Chondrocyte (in vitro differentiated cells): ENCODE measurements at regions not wholly inside any gene's neighbourhood (a gene's known extent, or its start where the extent isn't known, plus 50 kb on each side); places are given as distances from the start of the nearest gene placed in this dataset.
"Not testable (repeated sequence)": the region's sequence is repeated elsewhere in the genome, so short reads cannot be mapped to it uniquely, and the experiment has no call there.

Experiments
- DNase-seq: peaks from one replicate; pipeline ENCODE4 v3.0.0; 2021; ENCODE audit warnings: mixed read lengths, low spot score
- H3K27ac Mint-ChIP-seq: one replicate; pipeline ENCODE4 v1.8.0; 2021; ENCODE audit warnings: mild to moderate bottlenecking, moderate library complexity, mixed read lengths; ENCODE audit not compliant: unreplicated experiment
- H3K27me3 Mint-ChIP-seq: 2 replicates; pipeline ENCODE4 v1.8.0; 2021; ENCODE audit warnings: low read depth, mixed read lengths
- H3K36me3 Mint-ChIP-seq: 2 replicates; pipeline ENCODE4 v1.8.0; 2021; ENCODE audit warnings: low read depth, mixed read lengths
- H3K4me1 Mint-ChIP-seq: 2 replicates; pipeline ENCODE4 v1.8.0; 2021; ENCODE audit warnings: low read depth, mild to moderate bottlenecking, mixed read lengths
- H3K4me3 Mint-ChIP-seq: one replicate; pipeline ENCODE4 v1.8.0; 2021; ENCODE audit warnings: mild to moderate bottlenecking, moderate library complexity, mixed read lengths; ENCODE audit not compliant: unreplicated experiment
- H3K9me3 Mint-ChIP-seq: 2 replicates; pipeline ENCODE4 v1.8.0; 2021; ENCODE audit warnings: low read depth, mixed read lengths
- TF ChIP-seq, protein P1 (sequence below): fragments of 200-600 bp; sonication (generic); IDR thresholded peaks from 2 replicates; pipeline ENCODE4 v1.5.0; 2021; ENCODE audit warnings: antibody characterized with exemption, mild to moderate bottlenecking, moderate library complexity

DNA sequence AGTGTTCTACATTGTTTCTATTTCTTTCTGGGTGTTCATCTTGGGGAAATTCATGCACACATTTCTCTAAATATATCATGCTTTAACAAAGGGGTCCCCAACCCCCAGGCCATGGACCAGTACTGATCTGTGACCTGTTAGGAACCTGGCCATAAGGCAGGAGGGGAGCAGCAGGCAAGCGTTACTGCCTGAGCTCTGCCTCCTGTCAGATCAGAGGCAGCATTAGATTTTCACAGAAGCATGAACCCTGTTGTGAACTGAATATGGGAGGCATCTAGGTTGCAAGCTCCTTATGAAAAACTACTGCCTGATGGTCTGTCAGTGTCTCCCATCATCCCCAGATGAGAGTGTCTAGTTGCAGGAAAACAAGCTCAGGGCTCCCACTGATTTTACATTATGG lies 270.0 kb downstream of the AGTPBP1 start:
- TF ChIP-seq, protein P1, sequence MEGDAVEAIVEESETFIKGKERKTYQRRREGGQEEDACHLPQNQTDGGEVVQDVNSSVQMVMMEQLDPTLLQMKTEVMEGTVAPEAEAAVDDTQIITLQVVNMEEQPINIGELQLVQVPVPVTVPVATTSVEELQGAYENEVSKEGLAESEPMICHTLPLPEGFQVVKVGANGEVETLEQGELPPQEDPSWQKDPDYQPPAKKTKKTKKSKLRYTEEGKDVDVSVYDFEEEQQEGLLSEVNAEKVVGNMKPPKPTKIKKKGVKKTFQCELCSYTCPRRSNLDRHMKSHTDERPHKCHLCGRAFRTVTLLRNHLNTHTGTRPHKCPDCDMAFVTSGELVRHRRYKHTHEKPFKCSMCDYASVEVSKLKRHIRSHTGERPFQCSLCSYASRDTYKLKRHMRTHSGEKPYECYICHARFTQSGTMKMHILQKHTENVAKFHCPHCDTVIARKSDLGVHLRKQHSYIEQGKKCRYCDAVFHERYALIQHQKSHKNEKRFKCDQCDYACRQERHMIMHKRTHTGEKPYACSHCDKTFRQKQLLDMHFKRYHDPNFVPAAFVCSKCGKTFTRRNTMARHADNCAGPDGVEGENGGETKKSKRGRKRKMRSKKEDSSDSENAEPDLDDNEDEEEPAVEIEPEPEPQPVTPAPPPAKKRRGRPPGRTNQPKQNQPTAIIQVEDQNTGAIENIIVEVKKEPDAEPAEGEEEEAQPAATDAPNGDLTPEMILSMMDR = no peak
- H3K4me3 Mint-ChIP-seq = no peak overlapping the region
- H3K27ac Mint-ChIP-seq = no peak overlapping the region
- H3K4me1 Mint-ChIP-seq = no peaks in the 10 kb centered on the region
- H3K36me3 Mint-ChIP-seq = no peaks in the 10 kb centered on the region
- peaks cover 5% of the 10 kb centered on the region for H3K27me3 Mint-ChIP-seq
- peaks cover 12% of the 10 kb centered on the region for H3K9me3 Mint-ChIP-seq
- no peak for DNase-seq

DNA sequence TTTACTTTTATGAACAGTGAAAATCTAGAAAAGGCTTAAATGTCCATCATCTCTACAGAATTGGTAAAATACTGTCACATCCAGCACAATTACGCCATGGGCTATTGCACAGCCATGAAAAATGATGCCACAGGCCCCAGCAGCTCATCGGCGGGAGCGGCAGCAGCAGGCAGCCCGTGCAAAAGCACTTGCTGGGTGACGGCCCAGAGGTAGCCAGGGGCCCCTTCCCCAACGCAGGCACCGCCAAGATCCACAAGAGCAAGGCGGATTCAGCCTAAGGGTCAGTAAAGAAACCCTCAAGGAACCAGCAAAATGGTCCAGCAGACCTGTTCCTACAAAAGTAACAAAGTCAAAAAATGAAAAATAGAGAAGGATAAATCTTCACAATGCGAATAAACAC lies 272.7 kb downstream of the AGTPBP1 start:
- H3K27me3 Mint-ChIP-seq = peaks cover 5% of the 10 kb centered on the region
- H3K9me3 Mint-ChIP-seq = peaks cover 3% of the 10 kb centered on the region
- TF ChIP-seq, protein P1 = no peak
- no peak overlapping the region for H3K27ac Mint-ChIP-seq
- no peak overlapping the region for H3K4me3 Mint-ChIP-seq
- no peak for DNase-seq
- no peaks in the 10 kb centered on the region for H3K36me3 Mint-ChIP-seq
- no peaks in the 10 kb centered on the region for H3K4me1 Mint-ChIP-seq

DNA sequence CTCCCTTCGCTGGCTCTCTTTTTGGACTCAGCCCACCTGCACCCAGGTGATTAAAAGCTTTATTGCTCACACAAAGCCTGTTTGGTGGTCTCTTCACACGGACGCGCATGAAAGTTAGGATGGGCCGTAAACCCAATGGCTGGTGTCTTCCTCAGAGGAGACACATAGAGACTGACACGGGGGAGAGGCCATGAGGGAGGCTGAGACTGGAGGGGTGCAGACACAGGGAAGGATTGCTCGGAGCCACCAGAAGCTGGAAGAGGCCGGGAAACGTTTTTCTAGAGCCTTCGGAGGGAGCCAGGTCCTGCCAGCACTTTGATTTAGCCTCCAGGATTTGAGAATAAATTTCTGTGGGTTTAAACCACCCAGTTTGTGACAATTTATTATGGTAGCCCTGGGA lies 274.9 kb downstream of the AGTPBP1 start:
- Mint-ChIP-seq H3K36me3 (no peaks in the 10 kb centered on the region), H3K27me3 (peaks cover 5% of the 10 kb centered on the region), H3K27ac (no peak overlapping the region), H3K9me3 (peaks cover 5% of the 10 kb centered on the region), H3K4me1 (no peaks in the 10 kb centered on the region), H3K4me3 (no peak overlapping the region)
- no peak for DNase-seq
- TF ChIP-seq, protein P1 = no peak

DNA sequence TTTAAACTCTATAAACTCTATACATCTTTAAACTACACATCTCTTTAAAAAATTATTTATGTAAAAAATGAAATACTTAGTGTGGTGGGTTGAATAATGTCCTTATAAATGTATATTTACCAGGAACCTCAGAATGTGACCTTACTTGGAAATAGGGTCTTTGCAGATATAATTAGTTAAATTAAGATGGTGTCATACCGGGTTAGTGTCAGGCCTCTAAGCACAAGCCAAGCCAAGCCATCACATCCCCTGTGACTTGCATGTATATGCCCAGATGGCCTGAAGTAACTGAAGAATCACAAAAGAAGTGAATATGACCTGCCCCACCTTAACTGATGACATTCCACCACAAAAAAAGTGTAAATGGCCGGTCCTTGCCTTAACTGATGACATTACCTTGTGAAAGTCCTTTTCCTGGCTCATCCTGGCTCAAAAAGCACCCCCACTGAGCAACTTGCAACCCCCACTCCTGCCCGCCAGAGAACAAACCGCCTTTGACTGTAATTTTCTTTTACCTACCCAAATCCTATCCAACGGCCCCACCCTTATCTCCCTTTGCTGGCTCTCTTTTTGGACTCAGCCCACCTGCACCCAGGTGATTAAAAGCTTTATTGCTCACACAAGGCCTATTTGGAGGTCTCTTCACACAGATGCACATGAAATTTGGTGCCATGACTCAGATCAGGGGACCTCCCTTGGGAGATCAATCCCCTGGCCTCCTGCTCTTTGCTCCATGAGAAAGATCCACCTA lies 283.5 kb downstream of the AGTPBP1 start:
- not testable (repeated sequence) for H3K9me3 Mint-ChIP-seq, H3K36me3 Mint-ChIP-seq, H3K4me3 Mint-ChIP-seq

DNA sequence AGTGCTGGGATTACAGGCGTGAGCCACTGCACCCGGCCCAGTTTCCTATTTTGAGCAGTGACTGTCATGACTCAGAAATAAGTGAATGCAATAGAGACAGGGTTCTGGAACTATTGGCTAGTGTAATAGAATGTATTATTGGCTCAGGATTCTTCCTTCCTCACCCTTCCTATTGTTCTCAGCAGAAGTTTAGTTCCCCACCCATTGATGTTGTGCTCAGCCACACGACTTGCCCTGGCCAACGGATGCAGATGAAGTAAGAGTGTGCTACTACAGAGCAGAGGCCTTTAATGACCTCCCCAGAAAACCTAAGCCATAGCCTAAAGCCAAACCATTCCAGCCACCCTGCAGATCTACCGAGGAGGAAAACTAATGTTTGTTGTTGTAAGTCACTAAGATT lies 287.9 kb downstream of the AGTPBP1 start:
- Mint-ChIP-seq H3K27me3 (peaks cover 13% of the 10 kb centered on the region), H3K4me1 (no peaks in the 10 kb centered on the region), H3K4me3 (no peak overlapping the region), H3K27ac (no peak overlapping the region), H3K9me3 (peaks cover 6% of the 10 kb centered on the region), H3K36me3 (no peaks in the 10 kb centered on the region)
- TF ChIP-seq, protein P1 = no peak
- no peak for DNase-seq

More for the DNA sequence above, 283.5 kb downstream of the AGTPBP1 start:
- not testable (repeated sequence) for DNase-seq, H3K27ac Mint-ChIP-seq, H3K4me1 Mint-ChIP-seq, H3K27me3 Mint-ChIP-seq

DNA sequence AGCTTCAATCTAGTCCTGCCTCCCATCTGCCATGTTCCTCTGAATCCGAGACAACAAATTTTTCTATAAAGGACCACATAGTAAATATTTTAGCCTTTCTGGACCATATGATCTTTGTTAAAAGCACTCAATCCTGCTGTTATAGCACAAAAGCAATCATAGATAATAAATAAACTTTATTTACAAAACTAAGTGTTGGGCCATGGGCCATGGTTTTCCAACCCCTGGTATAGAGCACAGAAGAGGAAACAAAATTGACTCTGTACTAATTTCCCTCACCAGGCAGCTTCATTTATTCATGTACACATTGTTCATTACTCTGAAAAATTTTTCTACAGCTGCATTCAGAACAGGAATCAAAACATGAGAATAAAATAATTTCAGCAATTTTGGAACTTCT lies 288.9 kb downstream of the AGTPBP1 start:
- DNase-seq = no peak
- no peak overlapping the region for H3K4me3 Mint-ChIP-seq
- H3K4me1 Mint-ChIP-seq = no peaks in the 10 kb centered on the region
- H3K36me3 Mint-ChIP-seq = no peaks in the 10 kb centered on the region
- peaks cover 16% of the 10 kb centered on the region for H3K27me3 Mint-ChIP-seq
- H3K27ac Mint-ChIP-seq = no peak overlapping the region
- H3K9me3 Mint-ChIP-seq = peaks cover 6% of the 10 kb centered on the region
- TF ChIP-seq, protein P1 = no peak
